ENCODE measurements at regions not wholly inside any gene's neighbourhood (a gene's known extent, or its start where the extent isn't known, plus 50 kb on each side); places are given as distances from the start of the nearest gene placed in this dataset.

GRCh38 chr3:94694894-94695293 is 632.0 kb downstream of the NSUN3 start:
- no peak for DNase-seq (ENCODE audit: low read depth)

- no peak for DNase-seq (ENCODE audit: low read depth)
These were observed 641.6 kb downstream of the NSUN3 start for GRCh38 chr3:94704467-94704866.

DNA sequence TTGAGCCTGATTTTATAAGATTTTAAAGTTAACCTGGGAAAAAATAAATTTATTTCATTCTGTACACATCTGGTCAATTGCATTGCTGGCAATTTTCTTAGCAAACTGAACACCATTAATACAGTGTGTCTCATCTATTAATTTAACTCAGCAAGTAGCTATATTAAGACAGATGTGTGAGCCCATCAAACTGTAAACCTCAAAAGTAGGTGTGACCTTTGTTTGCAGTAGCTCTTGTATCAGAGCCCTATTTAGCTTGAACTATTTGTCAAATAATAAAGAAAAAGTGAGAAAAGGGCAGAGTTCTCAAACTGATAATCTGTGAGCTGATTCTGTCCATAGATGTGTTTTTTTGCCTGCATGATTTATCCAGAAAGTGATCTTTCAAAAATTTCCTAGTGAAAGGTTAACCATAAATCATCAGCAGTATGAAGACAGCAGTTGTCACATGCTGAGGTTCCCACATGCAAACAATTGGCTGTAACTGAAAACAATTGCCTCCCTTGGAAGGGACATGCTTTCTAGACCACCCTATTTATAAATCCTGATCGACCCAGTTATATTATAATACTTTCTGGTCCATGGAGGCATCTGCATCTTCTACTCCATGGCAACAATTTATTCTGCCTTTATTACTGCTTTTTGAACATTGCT is 646.5 kb downstream of the NSUN3 start:
- no peak for DNase-seq (ENCODE audit: low read depth)

- DNase-seq (ENCODE audit: low read depth): no peak
These were observed 651.3 kb downstream of the NSUN3 start for GRCh38 chr3:94714194-94714593.

- DNase-seq (ENCODE audit: low read depth): no peak
These were observed 653.6 kb downstream of the NSUN3 start for GRCh38 chr3:94716326-94717018.

- DNase-seq (ENCODE audit: low read depth): no peak
These were observed 671.3 kb downstream of the NSUN3 start for GRCh38 chr3:94734206-94734605.

DNA sequence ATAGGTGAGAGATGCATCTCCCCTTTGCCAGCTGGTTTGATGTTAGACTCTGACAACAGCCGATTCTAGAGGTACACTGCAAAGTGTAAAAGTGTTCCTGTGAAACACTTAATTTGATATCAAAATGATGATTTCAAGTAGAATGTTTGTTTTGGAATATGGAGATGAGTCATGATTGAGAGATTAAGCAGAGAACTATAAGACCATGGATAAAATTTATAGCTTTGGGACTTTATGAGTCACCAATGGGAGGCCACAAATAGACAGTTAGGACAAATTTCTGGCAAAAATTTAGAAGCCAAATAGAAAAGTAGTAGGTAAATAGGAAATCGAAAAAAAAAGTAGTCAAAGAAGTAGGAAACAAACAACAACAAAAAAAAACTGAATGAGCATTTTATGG is 672.5 kb downstream of the NSUN3 start:
- no peak for DNase-seq (ENCODE audit: low read depth)

- no peak for DNase-seq (ENCODE audit: low read depth)
These were observed 674.3 kb downstream of the NSUN3 start for GRCh38 chr3:94737116-94737515.

DNA sequence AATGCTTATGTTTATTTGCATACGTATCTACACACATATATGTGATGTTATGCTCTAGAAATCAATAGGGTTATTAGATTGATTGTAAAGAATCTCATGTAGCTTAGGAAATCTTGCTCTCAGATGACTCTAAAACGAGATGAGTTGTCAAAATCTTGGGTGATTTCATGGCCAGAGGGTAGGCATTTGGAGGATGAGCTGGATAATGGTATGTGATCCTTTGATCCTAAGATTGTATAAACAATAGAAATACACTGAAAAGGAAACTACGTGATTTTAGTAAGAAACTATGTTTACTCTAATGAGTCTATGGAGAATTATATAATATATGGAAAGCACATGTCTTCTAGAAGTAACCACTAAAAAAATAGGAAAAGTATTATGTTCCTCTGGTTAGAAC is 676.6 kb downstream of the NSUN3 start:
- DNase-seq (ENCODE audit: low read depth): no peak

DNA sequence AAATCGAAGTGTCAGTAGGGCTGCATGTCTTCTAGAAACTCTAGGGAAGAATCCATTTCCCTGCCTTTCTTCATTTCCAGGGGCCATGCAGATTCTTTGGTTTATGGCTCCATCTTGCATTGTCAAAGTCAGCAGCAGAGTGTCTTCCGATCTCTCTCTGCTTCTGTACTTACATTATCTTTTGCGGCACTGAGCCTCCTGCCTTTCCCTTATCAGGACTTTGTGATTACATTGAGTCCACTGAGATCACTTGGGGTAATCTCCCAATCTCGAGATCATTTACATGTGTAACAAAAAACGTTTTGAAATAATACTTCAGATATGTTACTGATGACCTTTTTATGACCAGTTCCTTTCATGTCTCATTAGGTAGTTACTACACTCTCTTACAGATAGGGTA is 695.9 kb downstream of the NSUN3 start:
- no peak for DNase-seq (ENCODE audit: low read depth)

- DNase-seq (ENCODE audit: low read depth): no peak
These were observed 709.5 kb downstream of the NSUN3 start for GRCh38 chr3:94772402-94772801.

- DNase-seq (ENCODE audit: low read depth): no peak
These were observed 712.9 kb downstream of the NSUN3 start for GRCh38 chr3:94775746-94776145.

GRCh38 chr3:94776401-94776915 is 713.6 kb downstream of the NSUN3 start:
- DNase-seq (ENCODE audit: low read depth): no peak

GRCh38 chr3:94778289-94778688 is 715.4 kb downstream of the NSUN3 start:
- DNase-seq (ENCODE audit: low read depth): no peak

GRCh38 chr3:94778814-94779494 is 716.1 kb downstream of the NSUN3 start:
- DNase-seq (ENCODE audit: low read depth): no peak

- DNase-seq (ENCODE audit: low read depth): no peak
These were observed 716.8 kb downstream of the NSUN3 start for GRCh38 chr3:94779699-94780098.

DNA sequence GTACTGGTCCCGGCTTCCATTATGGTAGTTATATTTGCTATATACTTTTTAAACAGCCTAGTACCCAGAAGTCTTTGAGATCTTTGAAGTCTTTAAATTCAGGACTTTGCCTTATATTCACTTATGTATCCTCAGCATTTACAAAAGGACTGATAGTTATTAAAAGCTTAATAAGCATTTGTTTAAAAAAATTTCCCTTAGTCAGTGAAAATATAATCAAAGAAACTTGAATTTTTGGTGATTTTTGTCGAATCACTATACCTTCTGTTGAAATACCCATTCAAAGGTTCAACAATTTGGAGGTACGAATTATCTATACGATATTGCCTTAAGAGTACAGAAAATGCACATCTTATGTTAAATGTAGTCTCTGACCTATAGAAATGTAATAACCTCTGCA is 721.4 kb downstream of the NSUN3 start:
- no peak for DNase-seq (ENCODE audit: low read depth)

DNA sequence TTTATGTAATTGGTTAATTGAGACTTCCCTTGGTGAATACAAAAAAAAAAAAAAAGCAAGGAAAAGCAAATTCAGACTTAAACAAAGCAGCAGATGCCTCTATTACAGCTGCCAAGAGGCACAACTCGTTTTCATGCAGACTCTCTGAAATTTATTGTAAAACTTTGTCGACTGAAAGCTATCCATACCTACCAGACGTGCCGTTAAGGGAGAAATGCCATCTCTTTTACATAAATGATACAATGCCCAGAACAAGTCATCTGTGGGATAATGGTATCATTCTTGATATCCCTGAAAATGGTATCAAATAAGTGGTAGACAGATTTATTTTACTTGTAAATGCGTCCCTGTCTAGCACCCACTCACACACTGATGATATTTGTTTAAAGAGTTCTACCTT is 724.2 kb downstream of the NSUN3 start:
- no peak for DNase-seq (ENCODE audit: low read depth)

- no peak for DNase-seq (ENCODE audit: low read depth)
These were observed 724.9 kb downstream of the NSUN3 start for GRCh38 chr3:94787734-94788270.

- no peak for DNase-seq (ENCODE audit: low read depth)
These were observed 731.7 kb downstream of the NSUN3 start for GRCh38 chr3:94794563-94794962.

- no peak for DNase-seq (ENCODE audit: low read depth)
These were observed 736.7 kb downstream of the NSUN3 start for GRCh38 chr3:94799420-94800060.

- DNase-seq (ENCODE audit: low read depth): no peak
These were observed 749.0 kb downstream of the NSUN3 start for GRCh38 chr3:94811836-94812235.
